NCI-H345 treated with DMSO at 0.1 percent for 48 hours (cell line): ENCODE measurements at regions not wholly inside any gene's neighbourhood (a gene's known extent, or its start where the extent isn't known, plus 50 kb on each side); places are given as distances from the start of the nearest gene placed in this dataset.
A peak's percentile ranks its signal among the peaks of the same experiment; 100 is the strongest.
"Not testable (repeated sequence)": the region's sequence is repeated elsewhere in the genome, so short reads cannot be mapped to it uniquely, and the experiment has no call there.

Experiments
- DNase-seq: peaks from one replicate; lab custom pipeline; 2025; ENCODE audit not compliant: unreplicated experiment; lab: John Stamatoyannopoulos, UW

DNA sequence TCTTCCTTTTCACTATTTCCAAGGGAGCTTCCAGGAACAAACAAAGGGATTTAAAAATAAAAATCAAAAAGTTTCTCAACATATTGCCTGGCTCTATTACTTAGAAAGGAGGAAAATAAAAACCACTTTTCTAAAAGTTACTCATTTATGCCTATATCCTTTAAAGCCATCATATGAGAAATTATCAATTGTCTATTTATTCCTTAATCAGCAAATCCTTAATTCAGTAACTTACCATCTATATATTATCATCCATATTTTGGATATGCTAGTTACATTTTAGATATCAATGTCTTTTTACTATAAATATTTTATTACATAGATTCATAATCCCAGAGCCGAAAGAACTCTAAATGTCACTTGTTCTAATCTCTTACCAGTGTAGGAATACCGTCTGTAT lies 481.5 kb upstream of the ANO5 start:
- no peak for DNase-seq

GRCh38 chr11:21723678-21724077 lies 469.2 kb upstream of the ANO5 start:
- peak; percentile 79 for DNase-seq

DNA sequence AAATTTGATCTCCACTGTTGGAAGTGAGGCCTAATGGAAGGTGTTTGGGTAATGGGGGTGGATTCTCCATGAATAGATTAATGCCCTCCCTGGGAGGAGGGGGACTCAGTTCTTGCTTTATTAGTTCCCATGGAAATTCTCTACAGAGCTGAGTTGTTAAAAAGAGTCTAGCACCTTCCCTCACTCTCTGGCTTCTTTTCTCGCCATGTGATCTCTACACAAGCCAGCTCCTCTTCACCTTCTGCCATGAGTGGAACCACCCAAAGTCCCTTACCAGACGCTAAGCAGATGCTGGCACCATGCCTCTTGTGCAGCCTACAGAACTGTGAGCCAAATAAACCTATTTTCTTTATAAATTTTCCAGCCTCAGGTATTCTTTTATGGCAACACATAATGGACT lies 465.8 kb upstream of the ANO5 start:
- no peak for DNase-seq

- no peak for DNase-seq
These were observed 456.5 kb upstream of the ANO5 start for GRCh38 chr11:21736404-21736803.

DNA sequence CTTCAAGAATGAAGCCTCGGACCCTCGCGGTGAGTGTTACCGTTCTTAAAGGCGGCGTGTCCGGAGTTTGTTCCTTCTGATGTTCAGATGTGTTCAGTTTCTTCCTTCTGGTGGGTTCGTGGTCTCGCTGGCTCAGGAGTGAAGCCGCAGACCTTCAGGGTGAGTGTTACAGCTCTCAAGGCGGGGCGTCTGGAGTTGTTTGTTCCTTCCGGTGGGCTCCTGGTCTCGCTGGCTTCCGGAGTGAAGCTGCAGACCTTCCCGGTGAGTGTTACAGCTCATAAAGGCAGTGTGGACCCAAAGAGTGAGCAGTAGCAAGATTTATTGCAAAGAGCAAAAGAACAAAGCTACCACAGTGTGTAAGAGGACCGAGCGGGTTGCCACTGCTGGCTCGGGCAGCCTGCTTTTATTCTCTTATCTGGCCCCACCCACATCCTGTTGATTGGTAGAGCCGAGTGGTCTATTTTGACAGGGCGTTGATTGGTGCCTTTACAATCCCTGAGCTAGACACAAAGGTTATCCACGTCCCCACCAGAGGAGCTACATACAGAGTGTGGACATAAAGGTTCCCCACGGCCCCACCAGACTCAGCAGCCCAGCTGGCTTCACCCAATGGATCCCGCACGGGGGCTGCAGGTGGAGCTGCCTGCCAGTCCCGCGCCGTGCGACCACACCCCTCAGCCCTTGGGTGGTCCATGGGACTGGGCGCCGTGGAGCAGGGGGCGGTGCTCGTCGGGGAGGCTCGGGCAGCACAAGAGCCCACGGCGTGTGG lies 440.2 kb upstream of the ANO5 start:
- DNase-seq, result not testable (repeated sequence)

GRCh38 chr11:21753244-21753767 lies 439.6 kb upstream of the ANO5 start:
- DNase-seq, result not testable (repeated sequence)

- no peak for DNase-seq
These were observed 431.9 kb upstream of the ANO5 start for GRCh38 chr11:21761000-21761399.

GRCh38 chr11:21768388-21768787 lies 424.5 kb upstream of the ANO5 start:
- no peak for DNase-seq

GRCh38 chr11:21769188-21769587 lies 423.7 kb upstream of the ANO5 start:
- no peak for DNase-seq

GRCh38 chr11:21771097-21771496 lies 421.8 kb upstream of the ANO5 start:
- DNase-seq, result no peak

GRCh38 chr11:21774212-21774611 lies 418.7 kb upstream of the ANO5 start:
- DNase-seq, result no peak

GRCh38 chr11:21775911-21776310 lies 417.0 kb upstream of the ANO5 start:
- no peak for DNase-seq

- DNase-seq, result no peak
These were observed 408.9 kb upstream of the ANO5 start for GRCh38 chr11:21783954-21784353.

DNA sequence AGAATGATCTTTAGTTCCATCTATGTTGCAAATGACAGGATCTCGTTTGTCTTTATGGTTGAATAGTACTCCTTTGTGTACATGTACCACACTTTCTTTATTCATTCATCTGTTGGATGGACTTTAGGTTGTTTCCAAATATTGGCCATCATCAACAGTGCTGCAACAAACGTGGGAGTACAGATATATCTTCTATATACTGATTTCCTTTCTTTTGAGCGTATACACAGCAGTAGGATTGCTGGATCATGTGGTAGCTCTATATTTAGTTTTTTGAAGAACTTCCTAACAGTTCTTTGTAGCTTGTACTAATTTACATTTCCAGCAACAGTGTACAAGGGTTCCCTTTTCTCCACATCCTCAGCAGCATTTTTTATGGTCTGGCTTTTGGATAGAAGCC lies 407.5 kb upstream of the ANO5 start:
- DNase-seq, result no peak

DNA sequence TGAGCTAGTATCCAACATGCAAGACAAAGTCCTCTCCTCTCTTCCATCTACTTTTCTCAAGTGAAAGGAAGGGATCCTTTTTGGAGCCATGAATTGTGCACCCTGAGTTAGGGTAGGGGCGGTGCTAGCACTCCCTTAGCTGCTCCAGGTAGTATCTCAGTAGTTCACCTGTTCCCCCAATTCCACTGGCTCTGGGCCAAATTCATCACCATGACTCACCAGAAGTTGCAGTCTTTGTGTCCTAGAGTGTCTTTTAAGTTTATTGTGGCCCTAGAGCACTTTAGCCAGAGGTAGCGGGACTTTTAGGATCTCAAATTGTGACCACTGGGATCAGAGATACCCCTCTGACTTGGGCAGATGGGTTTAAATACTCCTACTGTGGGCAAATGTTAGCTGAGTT lies 398.6 kb upstream of the ANO5 start:
- DNase-seq, result no peak

DNA sequence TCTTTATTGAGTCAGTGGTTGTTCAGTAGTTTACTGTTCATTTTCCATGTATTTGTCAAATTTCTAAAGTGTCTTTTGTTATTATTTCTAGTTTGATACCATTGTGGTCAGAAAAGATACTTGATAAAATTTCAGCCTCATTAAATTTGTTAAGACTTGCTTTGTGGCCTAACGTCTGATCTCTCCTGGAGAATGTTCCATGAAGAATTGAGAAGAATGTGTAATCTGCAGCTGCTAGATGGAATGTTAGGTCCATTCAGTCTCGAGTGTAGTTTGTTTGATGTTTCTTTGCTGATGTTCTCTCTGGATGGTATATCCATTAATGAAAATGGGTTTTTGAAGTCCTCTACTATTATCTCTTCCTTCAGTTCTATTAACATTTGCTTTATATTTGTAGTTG lies 394.7 kb upstream of the ANO5 start:
- DNase-seq, result no peak

DNA sequence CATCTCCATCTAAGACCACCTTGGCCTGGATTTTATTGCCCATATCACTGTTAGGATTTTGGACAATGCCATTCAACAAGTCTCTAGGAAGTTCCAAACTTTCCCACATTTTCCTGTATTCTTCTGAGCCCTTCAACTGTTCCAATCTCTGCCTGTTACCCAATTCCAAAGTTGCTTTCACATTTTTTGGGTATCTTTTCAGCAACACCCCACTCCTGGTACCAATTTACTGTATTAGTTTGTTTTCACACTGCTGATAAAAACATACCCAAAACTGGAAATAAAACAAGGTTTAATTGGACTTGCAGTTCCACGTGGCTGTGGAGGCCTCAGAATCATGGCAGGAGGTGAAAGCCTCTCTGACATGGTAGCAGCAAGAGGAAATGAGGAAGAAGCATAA lies 388.4 kb upstream of the ANO5 start:
- not testable (repeated sequence) for DNase-seq

DNA sequence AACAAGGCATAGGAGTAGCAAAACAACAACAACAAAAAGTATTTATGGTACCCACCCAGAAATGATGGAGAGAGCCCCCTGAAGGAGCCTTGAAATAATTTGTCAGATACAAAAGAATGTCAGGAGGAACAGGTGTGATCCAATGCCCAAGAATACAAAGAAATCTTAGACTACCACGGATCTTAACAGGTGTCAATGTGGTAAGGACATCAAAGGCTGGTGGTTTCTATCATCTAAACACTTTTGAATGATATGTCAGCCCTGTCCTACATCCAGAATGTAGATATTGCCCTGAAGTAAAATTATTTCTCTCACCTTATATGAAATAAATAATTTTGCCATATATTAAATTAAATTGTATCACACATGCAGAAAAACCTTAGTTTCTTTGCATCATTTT lies 386.4 kb upstream of the ANO5 start:
- no peak for DNase-seq

GRCh38 chr11:21806947-21807346 lies 385.9 kb upstream of the ANO5 start:
- no peak for DNase-seq

DNA sequence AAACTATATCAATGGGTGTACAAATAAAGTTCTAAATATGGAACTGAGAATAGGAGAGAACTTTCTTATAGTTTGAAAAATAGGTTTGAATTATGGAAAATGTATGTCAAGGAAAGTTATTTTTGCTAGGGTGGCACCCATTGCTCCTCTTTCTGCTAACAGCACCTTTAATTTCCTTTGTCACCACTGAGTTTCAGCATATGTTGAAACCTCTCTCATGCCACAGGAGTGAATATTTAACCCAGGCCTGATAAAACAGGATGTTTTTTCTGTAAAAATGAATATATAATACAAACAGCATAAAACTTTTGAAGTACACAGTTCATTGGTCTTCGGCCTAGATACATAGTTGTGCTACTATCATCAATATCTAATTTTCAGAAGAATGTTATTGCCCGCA lies 385.5 kb upstream of the ANO5 start:
- no peak for DNase-seq

- DNase-seq, result no peak
These were observed 382.2 kb upstream of the ANO5 start for GRCh38 chr11:21810650-21811049.

- DNase-seq, result no peak
These were observed 381.3 kb upstream of the ANO5 start for GRCh38 chr11:21811572-21811971.

DNA sequence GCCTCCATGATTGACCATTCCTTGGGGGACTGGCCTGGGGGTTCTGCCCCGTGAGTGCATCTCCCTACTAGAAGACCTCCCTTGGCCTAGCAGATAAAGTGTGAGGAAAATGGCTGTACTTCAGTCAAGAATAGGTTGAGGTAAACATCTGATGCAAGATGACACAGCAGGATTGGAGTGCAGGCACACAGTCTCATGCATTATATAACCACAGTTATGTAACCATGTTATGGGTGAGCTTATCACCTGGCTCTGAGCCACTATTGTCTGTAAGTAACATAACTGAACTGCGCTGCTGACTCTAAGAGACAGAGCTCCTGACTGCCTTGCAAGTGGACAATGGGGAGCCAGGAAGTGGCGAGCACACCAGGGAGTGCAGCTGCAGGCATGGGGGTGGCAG lies 378.7 kb upstream of the ANO5 start:
- DNase-seq, result no peak
